ENCODE measurements at regions not wholly inside any gene's neighbourhood (a gene's known extent, or its start where the extent isn't known, plus 50 kb on each side); places are given as distances from the start of the nearest gene placed in this dataset.

DNA sequence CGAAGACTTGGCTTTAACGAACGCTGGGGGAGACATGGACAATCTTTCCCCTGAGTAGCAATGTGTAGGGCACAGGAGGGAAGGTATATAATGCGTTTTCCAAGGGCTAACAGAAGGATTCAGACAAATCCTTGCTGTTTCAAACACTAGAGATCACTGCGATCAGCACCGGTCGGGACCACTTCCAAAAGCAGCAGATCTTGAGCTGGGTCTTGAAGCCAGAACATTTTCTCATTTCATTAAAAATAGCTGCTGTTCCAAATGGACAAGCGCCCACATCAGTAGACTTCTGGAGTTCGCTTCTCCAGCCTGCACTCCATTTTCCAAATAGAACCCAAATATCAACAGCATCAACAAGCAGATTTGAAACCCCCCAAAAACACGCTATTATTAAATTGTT lies 65.1 kb upstream of the MAPRE2 start:
- TF ChIP-seq POLR2A (IDR thresholded peaks at IDR 0.05), result no peak
- TF ChIP-seq, protein P1, sequence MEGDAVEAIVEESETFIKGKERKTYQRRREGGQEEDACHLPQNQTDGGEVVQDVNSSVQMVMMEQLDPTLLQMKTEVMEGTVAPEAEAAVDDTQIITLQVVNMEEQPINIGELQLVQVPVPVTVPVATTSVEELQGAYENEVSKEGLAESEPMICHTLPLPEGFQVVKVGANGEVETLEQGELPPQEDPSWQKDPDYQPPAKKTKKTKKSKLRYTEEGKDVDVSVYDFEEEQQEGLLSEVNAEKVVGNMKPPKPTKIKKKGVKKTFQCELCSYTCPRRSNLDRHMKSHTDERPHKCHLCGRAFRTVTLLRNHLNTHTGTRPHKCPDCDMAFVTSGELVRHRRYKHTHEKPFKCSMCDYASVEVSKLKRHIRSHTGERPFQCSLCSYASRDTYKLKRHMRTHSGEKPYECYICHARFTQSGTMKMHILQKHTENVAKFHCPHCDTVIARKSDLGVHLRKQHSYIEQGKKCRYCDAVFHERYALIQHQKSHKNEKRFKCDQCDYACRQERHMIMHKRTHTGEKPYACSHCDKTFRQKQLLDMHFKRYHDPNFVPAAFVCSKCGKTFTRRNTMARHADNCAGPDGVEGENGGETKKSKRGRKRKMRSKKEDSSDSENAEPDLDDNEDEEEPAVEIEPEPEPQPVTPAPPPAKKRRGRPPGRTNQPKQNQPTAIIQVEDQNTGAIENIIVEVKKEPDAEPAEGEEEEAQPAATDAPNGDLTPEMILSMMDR (IDR thresholded peaks at IDR 0.05), result no peak
